GM19240 (cell line): ENCODE measurements at regions not wholly inside any gene's neighbourhood (a gene's known extent, or its start where the extent isn't known, plus 50 kb on each side); places are given as distances from the start of the nearest gene placed in this dataset.

ENCODE experiments used
- DNase-seq: peaks from one replicate; pipeline ENCODE4 v3.0.0; 2011; ENCODE audit warnings: low spot score; ENCODE audit not compliant: insufficient read length

GRCh38 chr7:131103997-131104396, 223.7 kb upstream of the MKLN1 start:
- DNase-seq, result no peak

GRCh38 chr7:131104596-131105293, 222.9 kb upstream of the MKLN1 start:
- no peak for DNase-seq

- no peak for DNase-seq
Observed at GRCh38 chr7:131105294-131105798, 222.3 kb upstream of the MKLN1 start.

- DNase-seq, result no peak
Observed at GRCh38 chr7:131105799-131106680, 221.6 kb upstream of the MKLN1 start.

- DNase-seq, result no peak
Observed at GRCh38 chr7:131106681-131107336, 220.9 kb upstream of the MKLN1 start.

GRCh38 chr7:131107337-131108211, 220.1 kb upstream of the MKLN1 start:
- peak; percentile 67 for DNase-seq

GRCh38 chr7:131108212-131108940, 219.3 kb upstream of the MKLN1 start:
- DNase-seq, result no peak

GRCh38 chr7:131109011-131109758, 218.5 kb upstream of the MKLN1 start:
- DNase-seq, result no peak

GRCh38 chr7:131109759-131110296, 217.8 kb upstream of the MKLN1 start:
- no peak for DNase-seq

- no peak for DNase-seq
Observed at GRCh38 chr7:131110297-131111080, 217.2 kb upstream of the MKLN1 start.

GRCh38 chr7:131111081-131111576, 216.5 kb upstream of the MKLN1 start:
- DNase-seq, result no peak

GRCh38 chr7:131111792-131112191, 215.9 kb upstream of the MKLN1 start:
- no peak for DNase-seq

GRCh38 chr7:131112431-131112830, 215.2 kb upstream of the MKLN1 start:
- no peak for DNase-seq

GRCh38 chr7:131115340-131115739, 212.3 kb upstream of the MKLN1 start:
- no peak for DNase-seq

- no peak for DNase-seq
Observed at GRCh38 chr7:131117439-131117838, 210.2 kb upstream of the MKLN1 start.

GRCh38 chr7:131119381-131119780, 208.3 kb upstream of the MKLN1 start:
- DNase-seq, result no peak

GRCh38 chr7:131122394-131122793, 205.3 kb upstream of the MKLN1 start:
- DNase-seq, result no peak

GRCh38 chr7:131124001-131124629, 203.6 kb upstream of the MKLN1 start:
- DNase-seq, result peak; percentile 52
